Small intestine (tissue), 7 donors: ENCODE measurements at regions not wholly inside any gene's neighbourhood (a gene's known extent, or its start where the extent isn't known, plus 50 kb on each side); places are given as distances from the start of the nearest gene placed in this dataset.

Source experiments
- DNase-seq, 2 donors: peaks; one replicate each; pipeline versions ENCODE4 v3.0.0 to v3.0.0-alpha.2; 2013
- FAIRE-seq: peaks from 2 replicates; lab custom pipeline; 2012; peaks lifted over from hg19 to GRCh38; lab: Jason Lieb, UNC
- H3K27ac ChIP-seq, 3 donors: one replicate each; pipeline ENCODE4 v1.5.1; 2013; ENCODE audit warnings: low read length in 2 of 3, mild to moderate bottlenecking in 2 of 3, control low read depth in 1 of 3, inconsistent platforms in 1 of 3, low read depth in 1 of 3, moderate library complexity in 1 of 3
- H3K27me3 ChIP-seq, 3 donors: one replicate each; pipeline ENCODE4 v1.6.1; 2013; ENCODE audit warnings: low read length in 3 of 3, inconsistent platforms in 1 of 3; ENCODE audit not compliant: control insufficient read depth in 3 of 3, insufficient read depth in 3 of 3
- H3K36me3 ChIP-seq, 3 donors: one replicate each; pipeline ENCODE4 v1.6.1; 2013; ENCODE audit warnings: low read length in 3 of 3, inconsistent platforms in 1 of 3, low read depth in 1 of 3, mild to moderate bottlenecking in 1 of 3, moderate library complexity in 1 of 3; ENCODE audit not compliant: control insufficient read depth in 3 of 3, insufficient read depth in 2 of 3
- H3K4me1 ChIP-seq, 3 donors: one replicate each; pipeline ENCODE4 v1.6.1; 2013; ENCODE audit warnings: low read length in 2 of 3, inconsistent platforms in 1 of 3, low read depth in 1 of 3, mild to moderate bottlenecking in 1 of 3, moderate library complexity in 1 of 3; ENCODE audit not compliant: control insufficient read depth in 3 of 3, insufficient read depth in 2 of 3
- H3K4me3 ChIP-seq, 3 donors: one replicate each; pipeline ENCODE4 v1.5.1; 2013; ENCODE audit warnings: low read length in 3 of 3, control low read depth in 1 of 3, inconsistent platforms in 1 of 3, low read depth in 1 of 3, mild to moderate bottlenecking in 1 of 3, moderate library complexity in 1 of 3
- H3K9me3 ChIP-seq, 2 donors: one replicate each; pipeline ENCODE4 v1.6.1; 2013; ENCODE audit warnings: low read depth in 1 of 2, low read length in 1 of 2; ENCODE audit not compliant: control insufficient read depth in 2 of 2, insufficient read depth in 1 of 2
- WGBS, 3 donors: extraction: QIAGEN DNeasy Blood & Tissue Kit; methylation state at CpG; one replicate each; pipeline ENCODE4 v1.1.7; 2013; 5-methylcytosine and 5-hydroxymethylcytosine counted together
- donor health status: healthy with polysubstance abuse.
- donor health status: control.
- donor health status: control.
- donor health status: Bipolar disorder and iron deficiency.
- donor health status: healthy.

- WGBS, 3 donors = 80 to 86% (median 84%) methylated on average over 19 of the region's 19 CpGs
- no peaks in the 10 kb centered on the region for H3K4me1 ChIP-seq
- no peak overlapping the region for H3K4me3 ChIP-seq
- H3K27ac ChIP-seq = no peak overlapping the region
- DNase-seq (no peak), FAIRE-seq (no peak)
- no peaks in the 10 kb centered on the region for H3K36me3 ChIP-seq
- H3K9me3 ChIP-seq = peaks cover 0 to 17% of the 10 kb centered on the region in 2 donors
- H3K27me3 ChIP-seq = no peaks in the 10 kb centered on the region
Measured at GRCh38 chr18:71028285-71028762, 739.5 kb downstream of the SOCS6 start.

GRCh38 chr18:71027531-71027930 is 738.7 kb downstream of the SOCS6 start:
- FAIRE-seq = no peak
- Histone ChIP-seq H3K9me3 (peaks cover 0 to 17% of the 10 kb centered on the region in 2 donors), H3K27me3 (no peaks in the 10 kb centered on the region)

GRCh38 chr18:71025505-71026225 is 736.8 kb downstream of the SOCS6 start:
- WGBS, 3 donors = 54 to 69% (median 58%) methylated on average over 6 of the region's 6 CpGs
- H3K4me1 ChIP-seq = no peaks in the 10 kb centered on the region

More at GRCh38 chr18:71027531-71027930, 738.7 kb downstream of the SOCS6 start:
- H3K27ac ChIP-seq = no peak overlapping the region
- no peak overlapping the region for H3K4me3 ChIP-seq
- H3K36me3 ChIP-seq = no peaks in the 10 kb centered on the region
- 67 to 81% (median 71%) methylated on average over 4 of the region's 4 CpGs for WGBS, 3 donors
- DNase-seq = no peak
- H3K4me1 ChIP-seq = no peaks in the 10 kb centered on the region

GRCh38 chr18:71022389-71022788 is 733.5 kb downstream of the SOCS6 start:
- Histone ChIP-seq H3K27me3 (no peaks in the 10 kb centered on the region), H3K4me3 (no peak overlapping the region), H3K36me3 (no peaks in the 10 kb centered on the region), H3K4me1 (no peaks in the 10 kb centered on the region), H3K27ac (no peak overlapping the region), H3K9me3 (peaks cover 0 to 1% of the 10 kb centered on the region in 2 donors)
- WGBS, 3 donors = 77 to 81% (median 77%) methylated on average over 1 of the region's 1 CpG
- DNase-seq (no peak), FAIRE-seq (no peak)

More at GRCh38 chr18:71025505-71026225, 736.8 kb downstream of the SOCS6 start:
- no peak for DNase-seq
- Histone ChIP-seq H3K4me3 (no peak overlapping the region), H3K9me3 (peaks cover 0 to 10% of the 10 kb centered on the region in 2 donors), H3K27me3 (no peaks in the 10 kb centered on the region), H3K27ac (no peak overlapping the region), H3K36me3 (no peaks in the 10 kb centered on the region)
- no peak for FAIRE-seq

GRCh38 chr18:71021030-71021362 is 732.2 kb downstream of the SOCS6 start:
- H3K9me3 ChIP-seq = no peaks in the 10 kb centered on the region
- no peak overlapping the region for H3K4me3 ChIP-seq
- H3K27ac ChIP-seq = no peak overlapping the region
- WGBS, 3 donors = 92 to 97% (median 96%) methylated on average over 2 of the region's 2 CpGs
- DNase-seq (no peak), FAIRE-seq (no peak)
- no peaks in the 10 kb centered on the region for H3K36me3 ChIP-seq
- H3K4me1 ChIP-seq = no peaks in the 10 kb centered on the region
- H3K27me3 ChIP-seq = no peaks in the 10 kb centered on the region

- H3K9me3 ChIP-seq = no peaks in the 10 kb centered on the region
- no peak for FAIRE-seq
- 70 to 79% (median 73%) methylated on average over 3 of the region's 3 CpGs for WGBS, 3 donors
Measured at GRCh38 chr18:71020342-71021029, 731.6 kb downstream of the SOCS6 start.

GRCh38 chr18:71018816-71019215 is 730.0 kb downstream of the SOCS6 start:
- DNase-seq (no peak), FAIRE-seq (no peak)
- Histone ChIP-seq H3K9me3 (no peaks in the 10 kb centered on the region), H3K4me3 (no peak overlapping the region), H3K4me1 (no peaks in the 10 kb centered on the region), H3K36me3 (no peaks in the 10 kb centered on the region), H3K27ac (no peak overlapping the region), H3K27me3 (no peaks in the 10 kb centered on the region)

More at GRCh38 chr18:71020342-71021029, 731.6 kb downstream of the SOCS6 start:
- H3K4me3 ChIP-seq = no peak overlapping the region
- DNase-seq = no peak
- no peaks in the 10 kb centered on the region for H3K4me1 ChIP-seq
- no peaks in the 10 kb centered on the region for H3K36me3 ChIP-seq
- no peak overlapping the region for H3K27ac ChIP-seq
- H3K27me3 ChIP-seq = no peaks in the 10 kb centered on the region

GRCh38 chr18:71012789-71013188 is 723.9 kb downstream of the SOCS6 start:
- no peak overlapping the region for H3K27ac ChIP-seq
- no peaks in the 10 kb centered on the region for H3K27me3 ChIP-seq
- H3K4me1 ChIP-seq = no peaks in the 10 kb centered on the region
- DNase-seq = no peak
- 39 to 77% (median 76%) methylated on average over 1 of the region's 1 CpG for WGBS, 3 donors
- H3K36me3 ChIP-seq = no peaks in the 10 kb centered on the region
- H3K9me3 ChIP-seq = no peaks in the 10 kb centered on the region
- no peak overlapping the region for H3K4me3 ChIP-seq
- no peak for FAIRE-seq
